ENCODE measurements at regions not wholly inside any gene's neighbourhood (a gene's known extent, or its start where the extent isn't known, plus 50 kb on each side); places are given as distances from the start of the nearest gene placed in this dataset.
"Not testable (repeated sequence)": the region's sequence is repeated elsewhere in the genome, so short reads cannot be mapped to it uniquely, and the experiment has no call there.

- DNase-seq, result no peak
Observed at GRCh38 chr10:2427412-2427811, 639.9 kb upstream of the PFKP start.

GRCh38 chr10:2425320-2425719 lies 642.0 kb upstream of the PFKP start:
- DNase-seq, result no peak

GRCh38 chr10:2414562-2414961 lies 652.8 kb upstream of the PFKP start:
- no peak for DNase-seq

- DNase-seq, result no peak
Observed at GRCh38 chr10:2414039-2414438, 653.3 kb upstream of the PFKP start.

- DNase-seq, result no peak
Observed at GRCh38 chr10:2410049-2410448, 657.3 kb upstream of the PFKP start.

- DNase-seq, result no peak
Observed at GRCh38 chr10:2401459-2401858, 664.1 kb upstream of the ADARB2 start.

- no peak for DNase-seq
Observed at GRCh38 chr10:2399482-2399881, 662.2 kb upstream of the ADARB2 start.

- DNase-seq, result no peak
Observed at GRCh38 chr10:2392145-2392812, 655.0 kb upstream of the ADARB2 start.

GRCh38 chr10:2387672-2388071 lies 650.3 kb upstream of the ADARB2 start:
- no peak for DNase-seq

GRCh38 chr10:2387261-2387660 lies 649.9 kb upstream of the ADARB2 start:
- no peak for DNase-seq

- DNase-seq, result no peak
Observed at GRCh38 chr10:2380218-2380617, 642.9 kb upstream of the ADARB2 start.

- no peak for DNase-seq
Observed at GRCh38 chr10:2367083-2367482, 629.8 kb upstream of the ADARB2 start.

GRCh38 chr10:2366264-2366931 lies 629.1 kb upstream of the ADARB2 start:
- DNase-seq, result no peak

- DNase-seq, result no peak
Observed at GRCh38 chr10:2362331-2362730, 625.0 kb upstream of the ADARB2 start.

GRCh38 chr10:2358586-2358985 lies 621.3 kb upstream of the ADARB2 start:
- no peak for DNase-seq

GRCh38 chr10:2356670-2357069 lies 619.3 kb upstream of the ADARB2 start:
- DNase-seq, result no peak

GRCh38 chr10:2351566-2351965 lies 614.2 kb upstream of the ADARB2 start:
- no peak for DNase-seq

GRCh38 chr10:2342206-2342605 lies 604.9 kb upstream of the ADARB2 start:
- no peak for DNase-seq

GRCh38 chr10:2340831-2341647 lies 603.7 kb upstream of the ADARB2 start:
- no peak for DNase-seq

- DNase-seq, result no peak
Observed at GRCh38 chr10:2335626-2336025, 598.3 kb upstream of the ADARB2 start.

- no peak for DNase-seq
Observed at GRCh38 chr10:2334575-2334974, 597.2 kb upstream of the ADARB2 start.

GRCh38 chr10:2329082-2329481 lies 591.8 kb upstream of the ADARB2 start:
- DNase-seq, result no peak

- no peak for DNase-seq
Observed at GRCh38 chr10:2326411-2326810, 589.1 kb upstream of the ADARB2 start.

GRCh38 chr10:2315045-2315485 lies 577.7 kb upstream of the ADARB2 start:
- DNase-seq, result not testable (repeated sequence)
